IPS-NIHi7 (cell line): ENCODE measurements at regions not wholly inside any gene's neighbourhood (a gene's known extent, or its start where the extent isn't known, plus 50 kb on each side); places are given as distances from the start of the nearest gene placed in this dataset.
"Not testable (repeated sequence)": the region's sequence is repeated elsewhere in the genome, so short reads cannot be mapped to it uniquely, and the experiment has no call there.

ENCODE experiments used
- DNase-seq: peaks from one replicate; pipeline ENCODE4 v3.0.0; 2012; ENCODE audit warnings: mixed read lengths; ENCODE audit errors: extremely low spot score

DNA sequence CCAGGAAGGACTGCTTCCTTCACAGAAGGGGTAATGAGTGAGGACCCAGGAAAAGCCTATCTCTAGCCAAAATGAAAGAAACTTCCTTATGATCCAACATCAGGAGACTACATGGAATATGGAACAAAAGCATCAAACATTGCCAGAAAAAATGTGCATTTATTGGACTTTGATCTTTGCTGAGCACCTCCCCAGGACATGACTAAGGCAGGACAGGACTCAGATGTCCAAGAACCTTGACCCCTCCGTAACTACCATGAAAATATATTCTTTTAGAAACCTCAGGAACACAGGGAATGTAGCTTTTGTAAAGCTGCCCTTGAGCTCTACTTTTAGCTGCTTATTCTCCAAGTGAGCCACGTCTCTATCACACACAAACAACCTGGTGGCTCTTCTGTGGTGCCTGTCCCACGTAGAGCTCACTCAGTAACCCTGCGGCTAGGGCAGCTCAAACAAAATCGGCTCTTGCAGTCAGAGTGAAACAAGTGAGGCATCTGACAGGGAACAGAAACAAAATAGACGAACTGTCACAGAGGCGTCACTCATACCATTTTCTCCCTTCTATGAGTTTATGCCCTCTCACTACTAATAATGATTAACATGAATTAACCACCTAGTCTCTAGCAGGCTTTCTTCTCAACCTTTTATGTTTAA, 471.5 kb upstream of the API5 start:
- no peak for DNase-seq

DNA sequence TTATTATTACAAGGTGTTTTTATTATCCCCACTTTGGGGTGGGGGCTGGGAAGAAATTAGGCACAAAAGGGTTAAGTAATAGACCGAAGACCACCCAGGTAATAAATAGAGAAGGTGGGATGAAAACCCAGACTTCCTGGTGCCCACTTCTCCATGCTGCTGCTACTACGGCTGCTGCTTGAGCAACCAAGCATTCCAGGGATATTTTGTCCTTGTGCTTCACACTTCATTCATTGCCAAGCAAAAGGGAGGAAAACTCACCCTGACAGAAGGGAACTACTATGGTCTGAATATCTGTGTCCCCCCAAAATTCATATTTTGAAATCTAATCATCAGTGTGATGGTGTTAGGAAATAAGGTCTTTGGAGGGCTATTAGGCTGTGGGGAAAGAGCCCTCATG, 470.9 kb upstream of the API5 start:
- DNase-seq, result peak; percentile 15

DNA sequence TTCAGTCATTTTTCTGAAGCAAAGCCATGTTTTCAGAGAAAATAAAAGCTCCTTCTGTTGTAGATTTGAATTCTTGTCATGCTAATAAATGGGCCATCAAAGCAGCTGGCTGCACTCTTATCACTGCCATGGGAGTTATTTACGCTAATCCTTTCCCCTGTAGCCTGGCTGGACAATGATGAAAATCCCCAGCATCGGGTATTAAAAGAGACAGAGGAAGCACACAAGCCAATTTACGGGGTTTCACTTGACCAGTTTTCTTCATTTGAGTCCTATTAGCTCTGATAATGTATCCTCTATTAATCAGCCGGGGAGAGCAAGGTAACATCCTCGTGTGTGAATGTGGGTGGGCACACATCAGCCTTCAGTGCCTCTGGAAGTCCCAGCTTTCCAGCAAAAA, 470.2 kb upstream of the API5 start:
- no peak for DNase-seq

DNA sequence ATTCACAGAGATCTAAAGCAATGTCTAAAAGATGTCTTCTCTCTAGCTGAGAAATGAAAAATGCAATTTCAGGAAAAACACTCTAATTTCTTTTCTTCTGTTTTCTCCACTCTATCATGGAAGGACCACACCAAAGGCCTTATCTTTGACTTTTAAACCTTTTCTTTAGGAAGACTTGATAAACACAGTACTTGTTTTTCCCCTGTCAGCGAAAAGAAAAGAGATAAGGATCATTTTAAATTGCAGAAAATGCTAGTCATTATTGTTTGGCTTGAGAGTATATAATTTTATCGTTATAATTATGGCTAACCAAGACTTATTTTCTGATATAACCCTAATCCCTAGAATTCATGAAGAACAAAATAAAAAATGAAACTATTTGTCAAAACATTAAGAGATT, 462.4 kb upstream of the API5 start:
- no peak for DNase-seq

DNA sequence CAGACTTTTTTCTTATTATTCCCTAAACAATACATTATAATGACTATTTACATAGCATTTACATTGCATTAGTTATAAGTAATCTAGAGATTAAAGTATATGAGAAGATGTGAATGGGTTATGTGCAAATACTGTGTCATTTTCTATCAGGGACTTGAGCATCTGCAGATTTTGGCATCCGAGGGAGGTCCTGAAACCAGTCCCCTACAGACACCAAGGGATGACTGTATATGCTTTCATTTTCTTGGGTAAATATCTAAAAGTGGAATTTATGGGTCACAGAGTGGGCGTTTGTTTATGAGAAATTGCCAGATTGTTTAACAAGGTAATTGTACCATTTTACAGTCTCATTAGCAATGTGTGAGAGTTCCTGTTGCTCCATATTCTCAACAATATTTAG, 454.5 kb upstream of the API5 start:
- no peak for DNase-seq

DNA sequence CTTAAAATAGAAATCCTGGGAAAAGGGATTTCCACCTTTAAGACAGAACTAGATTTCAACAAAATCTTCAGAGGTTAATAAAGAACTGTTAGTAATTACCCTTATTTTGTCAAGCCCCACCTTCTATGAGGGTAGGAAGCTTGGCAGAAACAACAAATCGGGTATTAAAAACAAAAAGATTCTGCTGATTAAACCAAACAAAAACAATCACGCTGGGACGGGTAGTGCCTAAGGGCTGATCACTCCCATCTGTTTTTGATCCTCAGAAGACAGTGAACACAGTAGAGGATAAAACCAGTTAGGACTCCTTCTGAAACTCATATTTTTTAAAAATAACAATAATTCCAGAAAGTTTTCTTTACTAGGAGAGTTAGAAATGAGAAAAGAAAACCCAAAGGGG, 441.3 kb upstream of the API5 start:
- DNase-seq, result no peak

DNA sequence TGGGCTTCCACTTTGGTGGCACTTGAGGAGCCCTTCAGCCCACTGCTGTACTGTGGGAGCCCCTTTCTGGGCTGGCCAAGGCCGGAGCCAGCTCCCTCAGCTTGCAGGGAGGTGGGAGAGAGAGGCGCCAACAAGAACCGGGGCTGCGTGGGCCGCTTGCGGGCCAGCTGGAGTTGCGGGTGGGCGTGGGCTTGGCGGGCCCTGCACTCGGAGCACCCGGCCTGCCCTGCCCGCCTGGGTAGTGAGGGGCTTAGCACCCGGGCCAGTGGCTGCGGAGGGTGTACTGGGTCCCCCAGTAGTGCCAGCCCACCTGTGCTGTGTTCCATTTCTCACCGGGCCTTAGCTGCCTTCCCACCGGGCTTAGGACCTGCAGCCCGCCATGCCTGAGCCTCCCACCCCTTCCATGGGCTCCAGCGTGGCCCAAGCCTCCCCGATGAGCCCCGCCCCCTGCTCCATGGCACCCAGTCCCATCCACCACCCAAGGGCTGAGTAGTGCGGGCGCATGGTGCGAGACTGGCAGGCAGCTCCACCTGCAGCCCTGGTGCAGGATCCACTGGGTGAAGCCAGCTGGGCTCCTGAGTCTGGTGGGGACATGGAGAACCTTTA, 437.9 kb upstream of the API5 start:
- DNase-seq, result not testable (repeated sequence)

DNA sequence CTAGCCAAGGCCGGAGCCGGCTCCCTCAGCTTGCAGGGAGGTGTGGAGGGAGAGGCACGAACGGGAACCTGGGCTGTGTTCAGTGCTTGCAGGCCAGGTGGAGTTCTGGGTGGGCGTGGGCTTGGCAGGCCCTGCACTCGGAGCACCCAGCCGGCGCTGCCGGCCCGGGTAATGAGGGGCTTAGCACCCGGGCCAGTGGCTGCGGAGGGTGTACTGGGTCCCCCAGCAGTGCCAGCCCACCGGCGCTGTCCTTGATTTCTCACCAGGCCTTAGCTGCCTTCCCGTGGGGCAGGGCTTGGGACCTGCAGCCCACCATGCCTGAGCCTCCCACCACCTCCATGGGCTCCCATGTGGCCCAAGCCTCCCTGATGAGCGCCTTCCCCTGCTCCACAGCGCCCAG, 430.5 kb upstream of the API5 start:
- not testable (repeated sequence) for DNase-seq

DNA sequence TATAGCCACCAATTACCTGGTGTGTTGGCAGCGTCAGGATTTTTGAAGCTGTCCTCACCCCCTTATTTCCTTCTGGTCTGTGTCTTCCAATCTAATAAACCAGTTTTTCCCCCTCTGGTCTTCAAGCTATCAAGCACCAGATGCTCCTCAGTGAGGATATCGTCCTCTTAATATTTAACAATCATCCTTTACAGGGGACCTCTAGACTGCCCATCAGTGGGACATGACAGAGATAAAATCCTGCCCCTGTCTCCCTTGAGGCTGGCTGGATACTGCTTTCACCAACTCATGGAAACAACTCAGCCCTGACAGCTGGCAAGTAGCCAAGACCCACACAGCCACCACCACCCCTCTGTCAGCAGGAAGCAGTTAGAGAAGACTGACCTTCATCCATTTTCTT, 421.0 kb upstream of the API5 start:
- no peak for DNase-seq

DNA sequence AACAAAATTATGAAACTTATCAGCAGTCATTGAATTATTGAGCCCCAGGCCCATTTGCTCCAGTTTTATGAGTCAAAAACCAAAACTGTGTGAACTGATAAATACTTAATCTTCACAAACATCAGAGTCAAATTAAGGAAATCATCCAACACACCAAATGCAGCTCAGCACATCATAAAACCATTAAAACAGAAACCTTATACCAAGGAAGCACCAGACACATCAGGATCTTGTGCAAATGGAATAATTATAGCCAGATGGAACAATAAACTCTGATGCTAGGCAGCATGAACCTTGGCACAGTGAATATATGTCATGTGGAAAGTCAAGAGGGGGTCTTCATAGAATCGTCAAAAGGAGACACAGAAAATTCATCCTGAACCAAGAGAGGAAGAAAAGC, 410.7 kb upstream of the API5 start:
- no peak for DNase-seq

DNA sequence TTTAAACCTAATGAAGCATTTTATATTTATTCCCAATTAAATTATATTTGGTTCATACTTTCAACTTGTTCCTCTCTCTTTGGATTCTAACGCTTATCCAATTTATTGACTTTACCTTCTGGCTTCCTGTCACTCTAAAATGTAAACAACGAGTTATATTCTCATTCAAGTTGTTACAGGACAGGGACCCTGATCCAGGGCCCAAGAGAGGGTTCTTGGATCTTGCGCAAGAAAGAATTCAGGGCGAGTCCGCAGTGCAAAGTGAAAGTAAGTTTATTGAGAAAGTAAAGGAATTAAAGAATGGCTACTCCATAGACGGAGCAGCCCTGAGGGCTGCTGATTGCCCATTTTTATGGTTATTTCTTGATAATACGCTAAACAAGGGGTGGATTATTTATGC, 405.6 kb upstream of the API5 start:
- no peak for DNase-seq

DNA sequence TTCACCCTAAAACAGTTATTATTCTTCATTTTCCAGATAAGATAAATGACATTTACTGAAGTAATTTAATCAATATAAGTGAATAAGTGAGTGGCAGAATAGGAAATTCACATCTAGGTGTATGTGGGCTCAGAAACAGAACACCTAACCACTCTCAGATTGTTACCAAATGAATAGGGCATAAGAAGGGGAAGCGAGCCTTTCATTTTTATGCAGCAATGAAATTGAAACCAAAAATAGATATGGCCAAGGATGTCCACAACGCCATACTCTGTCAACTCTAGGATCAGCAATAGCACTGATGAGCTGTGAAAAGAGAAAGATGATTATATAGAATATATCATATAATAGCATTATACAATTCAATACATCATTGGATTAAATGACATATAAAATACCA, 398.1 kb upstream of the API5 start:
- no peak for DNase-seq

DNA sequence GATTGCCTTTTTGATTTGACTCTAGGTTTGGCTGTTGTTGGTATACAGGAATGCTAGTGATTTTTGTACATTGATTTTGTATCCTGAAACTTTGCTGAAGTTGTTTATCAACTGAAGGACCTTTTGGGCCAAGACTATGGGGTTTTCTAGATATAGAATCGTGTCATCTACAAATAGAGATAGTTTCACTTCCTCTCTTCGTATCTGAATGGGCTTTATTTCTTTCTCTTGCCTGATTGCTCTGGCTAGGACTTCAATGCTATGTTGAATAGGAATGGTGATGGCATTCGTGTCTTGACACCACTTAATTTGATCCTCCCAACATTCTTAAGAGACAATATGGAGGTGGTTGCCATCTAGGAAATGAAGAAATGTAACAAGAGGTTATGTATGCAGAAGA, 388.1 kb upstream of the API5 start:
- no peak for DNase-seq

DNA sequence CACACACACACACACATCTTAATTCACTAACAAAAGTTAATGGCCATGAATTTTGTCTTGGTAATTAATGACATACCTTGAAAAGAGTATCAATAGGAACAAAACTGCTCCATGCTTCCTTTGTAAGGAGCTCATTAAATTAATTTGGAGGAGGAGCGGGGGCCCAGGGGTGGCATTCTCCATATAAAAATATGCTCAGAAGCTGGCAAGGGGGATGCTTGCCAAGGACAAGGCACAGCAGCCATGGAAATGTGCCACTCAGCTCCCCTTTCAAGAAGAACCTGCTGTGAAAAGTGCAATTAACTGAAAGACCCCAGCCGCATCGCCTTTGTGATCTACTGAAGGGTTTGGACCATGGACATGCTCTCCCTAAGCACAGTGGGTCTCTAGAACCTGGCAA, 385.9 kb upstream of the API5 start:
- no peak for DNase-seq

DNA sequence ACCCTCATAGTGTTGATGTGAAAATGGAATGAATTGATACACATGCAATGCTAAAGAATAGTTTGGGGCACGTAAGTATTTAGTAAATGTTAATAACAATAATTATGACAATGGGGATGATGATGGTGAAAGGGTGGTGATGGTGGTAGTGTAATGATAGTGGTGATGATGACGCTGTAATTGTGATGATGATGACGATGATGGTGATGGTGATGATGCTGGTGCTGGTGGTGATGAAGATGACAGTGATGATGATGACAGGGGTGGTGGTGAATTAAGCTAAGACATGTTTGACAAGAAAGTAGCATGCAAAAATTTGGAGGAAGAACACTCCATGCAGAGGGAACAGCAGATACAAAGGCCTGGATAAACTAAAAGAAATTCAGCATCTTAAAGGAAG, 364.4 kb upstream of the API5 start:
- DNase-seq, result no peak

DNA sequence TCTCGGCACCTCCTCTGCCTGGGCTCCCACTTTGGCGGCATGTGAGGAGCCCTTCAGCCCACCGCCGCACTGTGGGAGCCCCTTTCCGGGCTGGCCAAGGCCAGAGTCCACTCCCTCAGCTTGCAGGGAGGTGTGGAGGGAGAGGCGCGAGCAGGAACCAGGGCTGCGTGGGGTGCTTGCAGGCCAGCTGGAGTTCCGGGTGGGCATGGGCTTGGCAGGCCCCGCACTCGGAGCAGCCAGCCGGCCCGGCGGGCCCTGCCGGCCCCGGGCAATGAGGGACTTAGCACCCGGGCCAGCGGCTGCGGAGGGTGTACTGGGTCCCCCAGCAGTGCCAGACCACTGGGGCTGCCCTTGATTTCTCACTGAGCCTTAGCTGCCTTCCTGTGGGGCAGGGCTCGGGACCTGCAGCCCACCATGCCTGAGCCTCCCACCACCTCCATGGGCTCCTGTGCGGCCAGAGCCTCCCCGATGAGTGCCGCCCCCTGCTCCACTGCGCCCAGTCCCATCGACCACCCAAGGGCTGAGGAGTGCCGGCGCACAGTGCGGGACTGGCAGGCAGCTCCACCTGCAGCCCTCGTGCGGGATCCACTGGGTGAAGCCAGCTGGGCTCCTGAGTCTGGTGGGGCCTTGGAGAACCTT, 361.9 kb upstream of the API5 start:
- not testable (repeated sequence) for DNase-seq

DNA sequence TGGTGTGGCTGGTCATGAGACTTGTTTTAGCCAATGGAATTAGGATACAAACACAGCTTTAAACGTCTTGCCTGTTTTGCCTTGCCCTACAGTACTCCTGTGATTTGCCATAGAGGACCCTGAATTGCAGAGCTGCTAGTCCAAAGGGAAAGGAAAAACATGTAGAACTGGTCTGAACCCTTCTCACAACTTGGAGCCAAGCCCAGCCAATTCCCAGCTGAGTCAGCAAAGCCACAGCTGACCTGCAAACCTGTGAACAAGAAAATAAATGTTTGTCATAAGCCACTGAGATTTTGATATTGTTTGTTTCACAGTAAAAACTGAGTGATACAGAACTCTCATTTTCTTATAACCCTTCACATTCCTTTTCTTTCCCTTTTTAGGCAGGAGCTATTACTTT, 360.5 kb upstream of the API5 start:
- no peak for DNase-seq

DNA sequence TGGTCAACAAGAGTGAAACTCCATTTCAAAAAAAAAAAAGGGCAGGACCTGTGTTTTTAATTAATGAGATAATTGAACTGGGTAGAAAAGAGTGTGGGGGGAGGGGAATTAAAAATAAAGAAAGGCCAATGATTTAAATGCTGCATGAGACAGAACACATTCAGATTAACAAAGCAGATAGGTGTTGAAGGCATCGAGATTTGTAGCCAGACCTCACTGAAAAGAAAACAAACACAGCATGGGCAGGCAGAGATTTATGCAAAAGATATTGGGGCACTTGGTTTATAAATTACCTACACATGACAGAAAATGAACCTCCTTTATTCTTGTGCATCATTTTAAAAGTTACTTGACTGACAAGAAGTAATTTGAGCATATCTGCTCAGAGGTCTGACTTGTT, 354.0 kb upstream of the API5 start:
- DNase-seq, result no peak

DNA sequence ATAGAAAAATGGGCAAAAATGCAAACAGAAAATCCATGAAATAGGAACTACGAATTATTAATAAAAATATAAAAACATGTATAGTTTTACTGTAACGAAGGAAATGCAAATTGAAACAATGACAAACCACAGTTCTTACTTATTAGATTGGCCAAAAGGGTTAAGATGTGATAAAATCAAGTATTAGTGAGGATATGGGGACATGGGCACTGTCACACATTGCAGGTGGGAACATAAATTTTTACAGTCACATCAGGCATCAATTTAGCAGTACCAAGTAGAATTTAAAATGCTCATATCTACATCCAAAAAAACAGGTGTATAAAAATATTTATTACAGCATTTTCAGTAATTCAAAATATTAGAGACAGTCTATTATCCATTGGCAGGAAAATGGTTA, 353.2 kb upstream of the API5 start:
- DNase-seq, result no peak

DNA sequence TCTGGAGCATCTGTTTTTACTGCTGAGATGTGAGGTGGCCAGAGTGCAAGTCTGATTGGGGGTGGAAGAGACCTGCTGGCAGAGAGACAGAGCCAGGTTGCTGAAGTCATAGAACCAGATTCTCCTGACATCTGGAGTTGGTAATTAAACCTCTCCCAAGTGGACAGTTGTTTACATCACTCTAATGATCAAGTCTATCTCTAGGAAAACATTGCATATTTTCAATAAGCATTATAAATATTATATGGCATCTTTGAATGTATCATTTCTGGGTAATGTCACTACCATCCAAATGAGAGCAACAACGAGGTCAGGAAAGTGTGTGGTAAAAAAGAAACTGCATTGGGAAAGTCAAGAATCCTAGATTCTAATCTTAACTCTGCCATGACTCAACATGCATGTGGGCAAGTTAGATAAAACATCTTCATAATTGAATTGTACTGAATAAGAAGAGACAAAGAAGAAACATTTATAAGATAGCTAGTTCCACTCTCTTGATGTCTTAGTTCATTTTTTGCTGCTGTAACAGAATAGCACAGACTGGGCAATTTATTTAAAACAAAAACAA, 351.2 kb upstream of the API5 start:
- no peak for DNase-seq

DNA sequence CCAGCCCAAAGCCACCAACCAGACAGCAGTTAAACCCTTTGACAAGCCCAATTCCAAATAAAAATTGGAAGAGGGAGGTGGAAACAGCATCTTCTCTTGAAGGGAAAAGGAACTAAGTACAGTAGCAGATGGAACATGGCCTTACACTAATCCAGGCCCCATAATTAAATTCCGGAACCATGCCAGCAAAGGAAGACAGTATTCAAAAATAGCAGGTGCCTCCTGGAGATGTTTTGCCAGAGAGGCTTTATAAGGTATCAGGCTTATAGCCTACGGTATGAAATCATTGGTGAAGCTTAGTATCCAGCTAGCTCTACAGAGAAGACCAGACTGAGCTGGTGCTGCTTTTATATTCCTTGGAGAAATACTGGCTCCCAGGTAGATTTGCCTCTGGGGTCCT, 344.1 kb upstream of the API5 start:
- DNase-seq, result no peak

DNA sequence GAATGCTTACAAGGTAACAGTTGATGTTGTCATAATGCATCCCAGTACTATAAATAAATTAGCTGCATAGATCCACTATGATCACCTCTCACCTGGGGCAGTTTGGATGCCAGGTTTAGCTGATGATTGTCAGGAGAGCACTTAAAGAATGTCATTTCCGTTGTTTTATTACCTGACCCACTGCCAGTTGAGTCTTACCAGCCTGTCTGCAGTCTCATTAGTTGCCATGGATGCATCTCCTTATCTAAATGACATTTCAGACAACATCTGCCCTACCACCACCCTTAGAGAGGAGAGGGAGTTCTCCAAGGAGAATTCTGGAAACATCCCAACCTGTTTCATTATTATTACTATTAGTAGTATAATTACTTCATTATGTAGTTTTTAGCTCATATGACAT, 339.1 kb upstream of the API5 start:
- no peak for DNase-seq

DNA sequence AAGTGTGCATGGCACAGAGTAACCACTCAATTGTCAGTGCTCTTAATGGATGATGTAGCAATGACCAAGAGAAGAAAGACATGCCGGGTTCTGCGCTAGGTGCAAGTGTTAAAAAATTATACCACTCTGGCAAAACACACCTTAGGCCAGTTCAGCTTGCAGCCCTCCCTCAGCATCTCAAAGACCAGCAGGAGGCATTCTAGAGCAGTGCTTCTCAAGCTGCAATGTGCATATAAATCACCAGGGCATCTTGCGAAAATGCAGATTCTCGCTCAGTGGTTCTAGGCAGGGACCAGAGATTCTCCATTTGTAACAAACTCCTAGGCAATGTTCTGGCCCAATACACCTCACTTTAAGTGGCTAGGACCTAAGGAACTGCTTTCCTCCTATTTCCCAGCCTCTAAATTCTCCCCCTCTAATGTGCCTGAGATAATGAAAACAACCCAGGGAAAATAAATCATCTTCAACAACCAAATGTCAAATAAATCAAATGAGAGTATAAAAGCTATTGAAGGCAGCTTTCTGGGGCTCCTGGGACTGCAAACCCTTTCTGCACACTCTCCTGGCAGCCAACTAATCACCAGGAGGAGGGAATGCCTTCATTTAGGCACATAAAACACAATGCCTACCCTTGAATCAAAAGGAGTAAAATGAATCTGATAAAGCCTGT, 337.2 kb upstream of the API5 start:
- DNase-seq, result peak; percentile 51
